ENCODE measurements at regions not wholly inside any gene's neighbourhood (a gene's known extent, or its start where the extent isn't known, plus 50 kb on each side); places are given as distances from the start of the nearest gene placed in this dataset.
"Not testable (repeated sequence)": the region's sequence is repeated elsewhere in the genome, so short reads cannot be mapped to it uniquely, and the experiment has no call there.

DNA sequence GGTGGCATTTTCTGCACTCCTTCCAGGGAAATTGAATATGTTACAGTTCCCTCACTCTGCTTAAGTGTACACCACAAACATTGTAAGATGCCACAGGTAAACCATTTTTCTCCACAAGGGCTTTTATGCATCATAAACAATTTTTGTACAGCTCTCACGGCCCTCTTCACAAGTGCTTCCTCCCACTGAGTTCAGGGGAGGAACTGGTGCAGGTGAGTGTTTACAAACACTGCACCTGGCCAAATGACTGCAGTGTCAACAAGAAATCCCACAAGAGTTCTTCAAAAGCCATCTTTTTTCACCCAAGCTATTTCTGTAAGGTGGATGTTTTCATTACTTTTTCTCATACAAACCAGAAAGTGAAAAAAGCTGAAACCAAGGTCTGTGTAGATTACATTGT, 973.2 kb downstream of the AACS start:
- DNase-seq: no peak

- no peak for DNase-seq
Observed at GRCh38 chr12:126040307-126040706, 975.1 kb downstream of the AACS start.

DNA sequence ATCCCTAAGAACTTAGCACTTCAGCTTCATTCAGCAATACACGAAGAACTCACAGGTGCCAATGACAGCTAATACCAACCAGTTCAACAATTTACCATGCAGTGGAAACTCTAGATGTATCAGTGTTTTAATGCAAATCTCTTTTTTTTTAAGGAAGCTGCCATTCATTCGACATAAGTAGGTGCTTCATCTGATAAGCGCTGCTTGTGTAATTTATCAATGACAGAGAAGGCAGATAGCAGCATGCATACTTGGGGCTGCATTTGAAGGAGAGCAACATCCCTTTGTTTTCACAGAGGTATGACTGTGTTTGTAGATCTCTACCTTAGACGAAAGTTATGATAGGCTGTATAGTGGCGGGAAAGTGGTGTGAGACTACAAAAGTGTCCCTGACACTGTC, 977.1 kb downstream of the AACS start:
- no peak for DNase-seq

- not testable (repeated sequence) for DNase-seq
Observed at GRCh38 chr12:126049501-126049900, 984.3 kb downstream of the AACS start.

DNA sequence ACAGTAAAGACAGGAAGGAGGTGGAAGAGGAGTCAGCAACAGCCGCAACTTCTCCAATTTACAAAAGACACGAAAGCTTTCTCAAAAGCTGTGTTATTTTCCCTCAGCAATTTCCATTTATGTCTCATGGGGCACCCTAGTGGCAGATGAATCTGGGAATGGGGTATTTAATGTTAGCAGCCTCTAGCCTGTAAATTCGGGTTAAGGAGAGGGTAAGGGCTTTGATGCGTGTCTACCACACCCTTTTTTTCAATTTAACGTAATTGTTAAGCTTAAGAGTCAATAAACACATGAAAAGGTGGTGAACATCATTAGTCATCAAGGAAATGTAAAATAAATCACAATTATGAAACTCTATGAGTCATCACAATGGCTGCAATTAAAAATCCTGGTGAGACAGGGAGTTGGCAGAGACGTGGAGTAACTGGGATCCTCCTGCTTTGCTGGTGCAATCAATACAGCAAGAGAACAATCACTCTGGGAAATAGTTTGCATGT, 986.4 kb downstream of the AACS start:
- DNase-seq: no peak

GRCh38 chr12:126055521-126055920, 990.3 kb downstream of the AACS start:
- no peak for DNase-seq

DNA sequence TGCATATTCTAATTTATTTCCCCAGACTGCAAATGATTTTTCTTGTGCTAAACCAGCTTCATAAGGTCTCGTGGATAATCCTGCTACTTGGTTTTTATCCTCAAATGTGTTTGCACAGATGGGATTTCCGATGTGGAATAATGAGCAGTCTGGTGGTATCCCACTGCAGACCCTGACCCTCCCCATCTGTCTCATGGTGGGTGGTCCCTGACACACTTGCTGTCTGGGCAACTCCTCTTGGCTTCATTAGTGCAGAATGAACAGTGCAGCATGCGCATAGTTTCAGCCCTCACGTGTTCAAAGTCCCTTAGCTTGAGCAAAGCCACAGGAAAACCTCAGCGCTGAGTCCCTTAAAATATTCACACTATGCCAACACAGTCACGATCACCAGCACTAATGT, 996.5 kb downstream of the AACS start:
- no peak for DNase-seq

GRCh38 chr12:126064028-126064427, 998.8 kb downstream of the AACS start:
- no peak for DNase-seq

DNA sequence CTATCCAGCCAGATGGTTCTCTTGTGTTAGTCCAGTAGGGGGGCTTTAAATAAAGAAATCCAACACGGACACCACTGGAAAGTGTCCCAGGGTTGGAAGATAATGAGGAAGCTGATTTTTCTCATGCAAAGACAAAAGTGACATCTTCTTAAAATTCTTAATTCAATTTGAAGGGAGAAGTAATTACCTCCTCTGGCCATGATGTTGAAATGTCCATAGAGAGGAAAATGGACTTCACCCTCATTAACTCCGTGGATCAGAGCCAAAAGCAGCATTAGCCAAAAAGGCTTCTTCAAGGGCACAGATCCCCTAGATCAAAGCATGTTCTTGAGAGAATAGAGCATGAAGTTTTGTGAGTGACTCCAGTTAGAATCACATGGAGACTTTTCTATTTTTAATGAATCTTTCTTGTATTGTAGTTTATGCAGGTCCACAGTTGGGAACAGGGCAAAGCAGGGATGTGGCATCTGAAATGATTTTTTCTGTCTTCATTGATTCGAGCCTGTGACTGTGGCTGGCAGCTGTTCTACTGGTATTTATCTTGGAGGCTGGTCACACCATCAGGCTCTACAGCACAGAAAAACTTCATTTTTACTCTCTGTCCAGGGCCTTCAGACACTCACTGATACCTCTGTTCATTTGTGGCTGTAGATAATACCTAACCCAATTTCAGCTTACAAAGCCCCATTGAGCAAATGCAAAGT, 1002.5 kb downstream of the AACS start:
- no peak for DNase-seq

- DNase-seq: peak; percentile 62 to 73
Observed at GRCh38 chr12:126069549-126070165, 1004.4 kb downstream of the AACS start.

GRCh38 chr12:126076515-126076914, 1011.3 kb downstream of the AACS start:
- no peak for DNase-seq

DNA sequence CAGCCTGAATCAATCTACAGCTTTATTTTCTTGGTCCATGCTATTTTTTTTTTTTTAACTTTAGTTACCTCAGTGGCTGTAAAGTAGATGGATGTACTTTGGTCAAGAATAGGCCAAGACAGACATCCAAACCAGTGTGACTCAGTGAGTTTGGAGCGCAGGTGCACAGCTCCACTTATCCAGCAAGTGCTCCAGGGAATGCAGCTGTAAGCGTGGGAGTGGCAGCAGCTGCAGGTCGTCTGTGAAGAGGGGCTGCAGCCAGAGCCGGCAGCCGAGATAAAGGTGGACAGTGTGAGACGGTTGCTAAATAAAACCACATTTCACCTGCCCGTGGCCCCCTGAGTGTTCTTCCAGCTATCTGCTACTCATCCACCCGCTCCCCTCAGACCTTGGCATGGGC, 1018.7 kb downstream of the AACS start:
- DNase-seq: no peak

GRCh38 chr12:126084480-126084879, 1019.2 kb downstream of the AACS start:
- no peak for DNase-seq

GRCh38 chr12:126086242-126086641, 1021.0 kb downstream of the AACS start:
- DNase-seq: no peak

- no peak for DNase-seq
Observed at GRCh38 chr12:126087692-126088091, 1022.5 kb downstream of the AACS start.

GRCh38 chr12:126093908-126094307, 1028.7 kb downstream of the AACS start:
- DNase-seq: no peak

DNA sequence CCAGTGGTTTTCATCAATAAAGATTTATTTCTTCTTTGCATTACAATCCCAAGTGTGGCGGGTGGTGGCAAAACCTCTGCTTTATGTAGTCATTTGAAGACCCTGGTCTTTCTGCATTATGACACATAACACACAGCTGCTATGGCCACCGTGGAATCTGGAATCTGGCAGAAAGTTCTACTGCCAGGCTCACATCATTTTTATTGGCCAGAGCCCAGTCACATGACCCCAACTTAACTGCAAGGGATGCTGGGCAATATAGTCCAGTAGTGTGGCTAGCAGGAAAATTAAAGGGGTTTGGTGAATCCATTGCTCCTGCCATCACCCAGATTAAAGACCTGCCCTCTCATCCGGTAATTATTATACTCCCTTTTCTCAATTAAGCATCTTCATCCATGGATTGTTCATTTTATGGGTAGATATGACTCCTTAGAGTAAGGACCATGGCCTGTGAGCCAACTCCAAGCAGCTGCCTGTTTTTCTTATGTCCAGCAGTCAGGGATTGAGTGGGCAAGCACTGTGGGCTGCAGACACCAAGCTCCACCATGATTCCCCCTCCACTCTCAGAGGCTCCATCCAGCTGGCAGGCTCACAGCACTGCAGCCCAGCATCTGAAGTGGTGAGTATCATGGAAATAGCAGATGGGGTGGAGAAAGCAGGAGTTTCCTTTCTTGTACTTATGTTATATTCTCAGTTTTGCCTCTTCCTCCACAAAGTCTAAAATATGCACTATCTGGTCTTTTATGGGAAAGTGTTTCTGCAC, 1030.7 kb downstream of the AACS start:
- DNase-seq: no peak

DNA sequence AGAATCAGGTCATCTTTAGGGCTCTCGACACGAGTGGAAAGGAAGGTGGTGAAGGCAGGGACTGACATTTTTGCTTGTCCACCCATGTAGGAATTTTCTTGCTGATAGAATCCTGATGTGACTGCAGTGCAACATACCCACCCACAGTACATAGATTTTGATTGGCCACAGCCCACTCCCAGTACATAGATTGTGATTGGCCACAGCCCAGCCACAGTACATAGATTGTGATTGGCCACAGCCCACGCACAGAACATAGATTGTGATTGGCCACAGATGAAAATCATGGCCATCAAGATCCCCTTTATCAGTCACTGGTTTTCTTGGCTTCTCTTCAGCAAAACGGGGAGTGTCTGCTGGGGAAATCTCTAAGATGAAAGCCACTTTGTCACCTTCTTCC, 1041.5 kb downstream of the AACS start:
- no peak for DNase-seq

DNA sequence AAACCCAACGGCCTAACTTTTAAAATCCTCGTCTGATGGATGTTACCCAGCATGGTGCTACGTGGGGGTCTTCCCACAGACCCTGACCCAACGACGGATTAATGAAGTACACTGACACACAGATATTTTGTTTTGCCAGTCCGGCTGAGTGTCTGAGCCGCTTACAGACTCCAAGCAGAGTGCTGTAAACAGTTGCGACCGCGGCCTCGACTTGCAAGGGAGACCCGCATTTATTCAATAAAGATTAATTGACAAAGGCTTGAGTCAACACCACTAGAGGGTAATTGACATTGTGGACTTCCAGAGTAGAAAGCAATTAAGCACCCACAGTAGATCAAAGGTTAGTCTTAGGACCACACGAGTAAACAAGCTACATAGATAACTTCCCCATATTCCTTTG, 1042.4 kb downstream of the AACS start:
- no peak for DNase-seq

- DNase-seq: no peak
Observed at GRCh38 chr12:126108247-126108646, 1043.0 kb downstream of the AACS start.

- DNase-seq: no peak
Observed at GRCh38 chr12:126112141-126112540, 1046.9 kb downstream of the AACS start.

GRCh38 chr12:126112849-126113248, 1047.6 kb downstream of the AACS start:
- no peak for DNase-seq

GRCh38 chr12:126114441-126114840, 1049.2 kb downstream of the AACS start:
- no peak for DNase-seq

GRCh38 chr12:126117502-126117901, 1052.3 kb downstream of the AACS start:
- DNase-seq: no peak

Measured in activated CD4-positive, alpha-beta T cell treated with anti-CD3 and anti-CD28 coated beads, Interleukin-2, amount 50 U/mL, for 48 hours (primary cell).